Right lobe of liver (tissue), 4 donors: ENCODE measurements at regions not wholly inside any gene's neighbourhood (a gene's known extent, or its start where the extent isn't known, plus 50 kb on each side); places are given as distances from the start of the nearest gene placed in this dataset.

ENCODE experiments used
- POLR2A ChIP-seq: fragments of 450-650 bp; IDR thresholded peaks from one replicate; pipeline ENCODE4 v1.6.1; 2017; ENCODE audit warnings: antibody characterized with exemption, mild to moderate bottlenecking
- TF ChIP-seq, protein P1 (sequence below), 4 donors: fragments of 200-600 bp in 3 of 4; fragments of 450-650 bp in 1 of 4; IDR thresholded peaks; one replicate each; pipeline versions ENCODE4 v1.5.1 to v1.8.0; 2016 to 2022; ENCODE audit warnings: antibody characterized with exemption in 4 of 4, mild to moderate bottlenecking in 2 of 4
- donor health status: DM: no; HTN: no; CAD: no.
- donor health status: DM: no; HTN: no; CAD: no.
- donor health status: DM: no; HTN: yes; CAD: no.

DNA sequence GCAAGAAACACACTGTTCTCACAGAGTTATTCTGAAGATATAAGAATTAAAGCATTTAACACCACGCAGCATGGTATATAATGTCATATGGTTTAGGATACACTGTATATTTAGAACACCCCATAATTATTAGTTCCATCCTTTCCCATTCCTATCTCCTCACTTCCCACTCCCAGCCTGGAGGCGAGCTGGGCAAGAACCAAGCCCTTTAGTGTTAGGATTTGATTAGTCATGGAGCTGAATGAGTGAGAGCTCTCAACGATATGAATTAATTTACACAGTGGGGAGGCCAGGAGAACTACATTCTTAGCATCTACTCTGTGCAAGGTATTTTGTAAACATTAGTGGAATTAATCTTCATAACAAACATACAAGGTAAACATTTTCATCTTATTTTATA lies 934.3 kb downstream of the DIAPH3 start:
- TF ChIP-seq, protein P1, sequence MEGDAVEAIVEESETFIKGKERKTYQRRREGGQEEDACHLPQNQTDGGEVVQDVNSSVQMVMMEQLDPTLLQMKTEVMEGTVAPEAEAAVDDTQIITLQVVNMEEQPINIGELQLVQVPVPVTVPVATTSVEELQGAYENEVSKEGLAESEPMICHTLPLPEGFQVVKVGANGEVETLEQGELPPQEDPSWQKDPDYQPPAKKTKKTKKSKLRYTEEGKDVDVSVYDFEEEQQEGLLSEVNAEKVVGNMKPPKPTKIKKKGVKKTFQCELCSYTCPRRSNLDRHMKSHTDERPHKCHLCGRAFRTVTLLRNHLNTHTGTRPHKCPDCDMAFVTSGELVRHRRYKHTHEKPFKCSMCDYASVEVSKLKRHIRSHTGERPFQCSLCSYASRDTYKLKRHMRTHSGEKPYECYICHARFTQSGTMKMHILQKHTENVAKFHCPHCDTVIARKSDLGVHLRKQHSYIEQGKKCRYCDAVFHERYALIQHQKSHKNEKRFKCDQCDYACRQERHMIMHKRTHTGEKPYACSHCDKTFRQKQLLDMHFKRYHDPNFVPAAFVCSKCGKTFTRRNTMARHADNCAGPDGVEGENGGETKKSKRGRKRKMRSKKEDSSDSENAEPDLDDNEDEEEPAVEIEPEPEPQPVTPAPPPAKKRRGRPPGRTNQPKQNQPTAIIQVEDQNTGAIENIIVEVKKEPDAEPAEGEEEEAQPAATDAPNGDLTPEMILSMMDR (IDR thresholded peaks at IDR 0.05), result no peak
- no peak for TF ChIP-seq POLR2A
